CD4-positive, alpha-beta memory T cell (primary cell): ENCODE measurements at regions not wholly inside any gene's neighbourhood (a gene's known extent, or its start where the extent isn't known, plus 50 kb on each side); places are given as distances from the start of the nearest gene placed in this dataset.

Experiments
- CTCF ChIA-PET: fragments of 350-600 bp; sonication (Branson Sonifier 250); formaldehyde crosslinking; loops from one replicate; lab custom pipeline; 2021; ENCODE audit warnings: inconsistent platforms; ENCODE audit not compliant: partially characterized antibody; lab: Charles Lee
- POLR2A ChIA-PET: fragments of 350-600 bp; sonication (Branson Sonifier 250); formaldehyde crosslinking; loops from one replicate; lab custom pipeline; 2021; ENCODE audit not compliant: partially characterized antibody; lab: Charles Lee
- DNase-seq, 5 donors: peaks; one replicate each; pipeline versions ENCODE4 v3.0.0 to v3.0.0-alpha.2; 2020 to 2022; ENCODE audit warnings: mixed read lengths in 1 of 5
- H3K27ac ChIP-seq: one replicate; pipeline ENCODE4 v1.7.0; 2013; ENCODE audit warnings: low read depth, low read length
- H3K27me3 ChIP-seq: 2 replicates; pipeline ENCODE4 v1.7.0; 2013; ENCODE audit warnings: mild to moderate bottlenecking, low read length, moderate library complexity; ENCODE audit not compliant: insufficient read depth
- H3K36me3 ChIP-seq: 2 replicates; pipeline ENCODE4 v1.7.0; 2013; ENCODE audit warnings: mild to moderate bottlenecking, low read length, moderate library complexity; ENCODE audit not compliant: insufficient read depth
- H3K4me1 ChIP-seq: 2 replicates; pipeline ENCODE4 v1.7.0; 2013; ENCODE audit warnings: mild to moderate bottlenecking, low read length, moderate library complexity; ENCODE audit not compliant: insufficient read depth
- H3K4me3 ChIP-seq, 2 donors: one replicate each; pipeline ENCODE4 v1.7.0; 2013; ENCODE audit warnings: low read length in 2 of 2, mild to moderate bottlenecking in 1 of 2
- H3K9me3 ChIP-seq, 2 donors: one replicate each; pipeline ENCODE4 v1.7.0; 2013; ENCODE audit warnings: low read length in 2 of 2, control low read depth in 1 of 2; ENCODE audit not compliant: control insufficient read depth in 1 of 2
- H3K27ac Mint-ChIP-seq, 7 donors: one replicate each; pipeline ENCODE4 v1.8.0; 2020 to 2021; ENCODE audit warnings: mixed read lengths in 7 of 7, mild to moderate bottlenecking in 6 of 7, inconsistent platforms in 3 of 7, moderate library complexity in 3 of 7
- H3K27me3 Mint-ChIP-seq, 2 donors: one replicate each; pipeline ENCODE4 v1.8.0; 2020 to 2021; ENCODE audit warnings: mixed read lengths in 2 of 2
- H3K36me3 Mint-ChIP-seq, 2 donors: one replicate each; pipeline ENCODE4 v1.8.0; 2020 to 2021; ENCODE audit warnings: mixed read lengths in 2 of 2, inconsistent platforms in 1 of 2, mild to moderate bottlenecking in 1 of 2
- H3K4me1 Mint-ChIP-seq, 4 donors: one replicate each; pipeline ENCODE4 v1.8.0; 2020 to 2021; ENCODE audit warnings: mixed read lengths in 4 of 4, mild to moderate bottlenecking in 1 of 4
- H3K4me3 Mint-ChIP-seq, 8 donors: one replicate each; pipeline ENCODE4 v1.8.0; 2020 to 2021; ENCODE audit warnings: mixed read lengths in 8 of 8, mild to moderate bottlenecking in 7 of 8, moderate library complexity in 6 of 8, inconsistent platforms in 3 of 8
- H3K9me3 Mint-ChIP-seq, 8 donors: one replicate each; pipeline ENCODE4 v1.8.0; 2020 to 2021; ENCODE audit warnings: mixed read lengths in 8 of 8, mild to moderate bottlenecking in 5 of 8, inconsistent platforms in 3 of 8, moderate library complexity in 1 of 8
- intact Hi-C: fragments of 100-400 bp; cut with micrococcal nuclease; formaldehyde crosslinking; loops from one replicate; pipeline ENCODE4 v1.15.1; 2023

DNA sequence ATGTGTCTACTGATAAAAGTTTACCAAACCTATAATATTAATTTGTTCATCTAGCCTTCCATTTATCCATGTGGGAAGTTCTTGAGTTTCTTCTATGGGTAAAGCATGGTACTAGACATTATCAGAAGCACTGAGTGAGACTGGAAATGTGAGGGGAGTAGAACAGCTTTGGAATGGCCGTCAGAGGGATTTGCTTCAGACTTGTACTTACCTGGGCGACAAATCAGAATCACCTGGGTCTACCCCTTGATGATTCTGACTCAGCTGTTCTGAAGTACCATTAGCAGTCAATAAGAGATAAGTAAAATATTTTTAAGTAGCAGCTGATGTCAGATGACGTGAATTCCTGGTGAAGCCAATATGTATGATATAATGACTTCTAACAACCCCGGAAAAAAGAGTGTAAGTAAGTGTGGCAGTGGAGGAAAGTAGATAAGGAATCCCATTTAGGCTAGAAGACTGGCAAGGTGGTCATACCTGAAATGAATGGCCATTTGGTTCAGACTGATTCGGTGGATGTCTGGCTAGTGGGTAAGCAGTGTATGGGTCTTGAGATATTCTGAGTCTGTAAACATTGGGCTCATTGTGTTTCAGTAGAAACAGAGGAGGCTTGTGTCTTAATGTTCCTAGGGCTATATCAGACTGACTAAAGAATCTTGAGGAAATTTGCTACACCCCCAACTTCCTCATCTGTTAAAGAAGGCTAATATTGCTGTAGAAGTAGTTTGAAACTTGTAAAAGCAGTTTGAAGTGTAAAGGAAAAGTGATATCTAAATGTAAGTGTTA is 409.2 kb downstream of the NKX6-1 start:
- POLR2A ChIA-PET: no interaction called here
- CTCF ChIA-PET: interaction anchor here (0.9 kb wide), 1 partner anchor 38 kb away, joined by 3 read pairs; no protein-coding TSS in a partner anchor

DNA sequence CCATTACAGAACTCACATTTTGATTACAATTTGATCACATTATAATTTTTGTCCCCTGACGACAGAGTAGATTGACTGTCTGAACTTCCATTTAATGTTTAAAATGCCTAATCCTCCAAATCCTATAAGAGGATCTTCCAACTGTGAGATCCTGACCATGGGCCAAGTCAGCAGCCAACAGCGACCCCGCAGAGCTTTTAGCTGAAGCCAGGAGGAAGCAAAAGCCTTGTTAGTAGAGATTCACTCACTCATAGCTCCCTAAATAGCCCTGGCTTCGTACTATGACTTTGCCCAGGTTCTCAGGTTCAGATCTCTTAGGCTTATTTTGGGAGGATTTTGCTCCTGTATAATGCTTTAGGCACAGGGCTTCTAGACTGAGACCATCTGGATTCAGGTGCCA is 413.1 kb downstream of the NKX6-1 start:
- no peak overlapping the region for H3K27ac Mint-ChIP-seq
- no peaks in the 10 kb centered on the region for H3K4me1 Mint-ChIP-seq
- no peaks in the 10 kb centered on the region for H3K27me3 ChIP-seq
- no peaks in the 10 kb centered on the region for H3K9me3 ChIP-seq
- no peak overlapping the region for H3K27ac ChIP-seq
- intact Hi-C loops: no loop called here
- peaks cover 0 to 11% (median 0%) of the 10 kb centered on the region in 8 donors for H3K9me3 Mint-ChIP-seq
- no peak overlapping the region for H3K4me3 ChIP-seq
- no peaks in the 10 kb centered on the region for H3K36me3 ChIP-seq
- CTCF ChIA-PET: no interaction called here
- H3K36me3 Mint-ChIP-seq: no peaks in the 10 kb centered on the region
- POLR2A ChIA-PET: no interaction called here
- H3K27me3 Mint-ChIP-seq: no peaks in the 10 kb centered on the region
- no peak for DNase-seq
- no peaks in the 10 kb centered on the region for H3K4me1 ChIP-seq
- no peak overlapping the region for H3K4me3 Mint-ChIP-seq

More for the DNA sequence above, 409.2 kb downstream of the NKX6-1 start:
- no peak overlapping the region for H3K4me3 Mint-ChIP-seq
- peaks cover 0 to 7% (median 0%) of the 10 kb centered on the region in 8 donors for H3K9me3 Mint-ChIP-seq
- H3K27ac Mint-ChIP-seq: no peak overlapping the region
- intact Hi-C loops: no loop called here
- Histone ChIP-seq H3K9me3 (no peaks in the 10 kb centered on the region), H3K4me3 (no peak overlapping the region), H3K27ac (no peak overlapping the region), H3K36me3 (no peaks in the 10 kb centered on the region), H3K27me3 (no peaks in the 10 kb centered on the region), H3K4me1 (no peaks in the 10 kb centered on the region)
- no peaks in the 10 kb centered on the region for H3K27me3 Mint-ChIP-seq
- H3K36me3 Mint-ChIP-seq: no peaks in the 10 kb centered on the region
- no peak for DNase-seq
- H3K4me1 Mint-ChIP-seq: no peaks in the 10 kb centered on the region

DNA sequence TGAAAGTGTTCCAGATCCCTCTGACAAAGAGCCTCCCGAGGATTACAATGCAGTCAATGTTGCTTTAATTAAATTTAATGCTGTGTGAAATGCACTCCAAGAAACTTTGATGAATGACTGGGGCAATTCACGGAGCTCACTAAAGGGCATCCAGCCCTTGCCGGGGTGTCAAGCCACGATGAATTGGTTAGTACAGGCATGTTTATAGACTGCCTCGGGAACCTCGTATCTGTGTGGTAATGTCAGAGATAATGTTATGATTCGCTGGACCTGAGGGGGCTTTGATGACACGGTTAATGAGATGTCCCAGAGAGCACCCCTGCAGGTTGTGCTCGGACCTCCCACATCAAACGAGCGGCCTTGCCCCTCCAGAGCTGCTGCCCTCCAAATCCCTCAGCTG is 428.8 kb downstream of the NKX6-1 start:
- peaks cover 0 to 4% (median 3%) of the 10 kb centered on the region in 8 donors for H3K9me3 Mint-ChIP-seq
- POLR2A ChIA-PET: no interaction called here
- no peaks in the 10 kb centered on the region for H3K27me3 ChIP-seq
- no peak for DNase-seq
- H3K27ac Mint-ChIP-seq: no peak overlapping the region
- no peak overlapping the region for H3K4me3 ChIP-seq
- no peaks in the 10 kb centered on the region for H3K9me3 ChIP-seq
- no peaks in the 10 kb centered on the region for H3K36me3 ChIP-seq
- peaks cover 0 to 1% of the 10 kb centered on the region in 2 donors for H3K27me3 Mint-ChIP-seq
- H3K4me1 ChIP-seq: no peaks in the 10 kb centered on the region
- no peaks in the 10 kb centered on the region for H3K4me1 Mint-ChIP-seq
- H3K27ac ChIP-seq: no peak overlapping the region
- H3K4me3 Mint-ChIP-seq: no peak overlapping the region
- CTCF ChIA-PET: no interaction called here
- no peaks in the 10 kb centered on the region for H3K36me3 Mint-ChIP-seq
- intact Hi-C loops: no loop called here

DNA sequence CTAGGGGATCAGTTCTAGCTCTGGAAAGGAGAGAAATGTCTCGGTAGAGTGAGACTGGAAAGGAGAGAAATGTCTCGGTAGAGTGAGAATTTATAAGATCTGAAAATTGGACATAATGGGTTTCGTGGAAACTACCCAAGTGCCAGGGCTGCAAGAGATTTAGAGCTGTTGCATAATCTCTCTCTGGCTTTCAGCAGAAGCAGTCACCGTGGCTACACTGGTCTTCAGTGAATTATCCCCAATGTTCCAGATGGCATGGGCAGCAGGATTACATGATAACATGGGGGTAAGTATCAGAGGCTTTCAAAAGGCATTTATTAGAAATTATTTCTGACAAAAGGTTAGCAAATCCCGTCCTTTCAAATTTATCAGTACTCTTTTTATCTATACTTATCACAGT is 435.5 kb downstream of the NKX6-1 start:
- no peaks in the 10 kb centered on the region for H3K36me3 ChIP-seq
- H3K27ac ChIP-seq: no peak overlapping the region
- no peak overlapping the region for H3K27ac Mint-ChIP-seq
- no peaks in the 10 kb centered on the region for H3K4me1 ChIP-seq
- H3K9me3 ChIP-seq: no peaks in the 10 kb centered on the region
- no peak overlapping the region for H3K4me3 Mint-ChIP-seq
- no peaks in the 10 kb centered on the region for H3K36me3 Mint-ChIP-seq
- no peaks in the 10 kb centered on the region for H3K27me3 ChIP-seq
- H3K4me1 Mint-ChIP-seq: no peaks in the 10 kb centered on the region
- ChIA-PET CTCF (no interaction called here), POLR2A (no interaction called here)
- peaks cover 0 to 8% (median 0%) of the 10 kb centered on the region in 8 donors for H3K9me3 Mint-ChIP-seq
- no peak for DNase-seq
- peaks cover 0 to 1% of the 10 kb centered on the region in 2 donors for H3K27me3 Mint-ChIP-seq
- intact Hi-C loops: no loop called here
- no peak overlapping the region for H3K4me3 ChIP-seq

DNA sequence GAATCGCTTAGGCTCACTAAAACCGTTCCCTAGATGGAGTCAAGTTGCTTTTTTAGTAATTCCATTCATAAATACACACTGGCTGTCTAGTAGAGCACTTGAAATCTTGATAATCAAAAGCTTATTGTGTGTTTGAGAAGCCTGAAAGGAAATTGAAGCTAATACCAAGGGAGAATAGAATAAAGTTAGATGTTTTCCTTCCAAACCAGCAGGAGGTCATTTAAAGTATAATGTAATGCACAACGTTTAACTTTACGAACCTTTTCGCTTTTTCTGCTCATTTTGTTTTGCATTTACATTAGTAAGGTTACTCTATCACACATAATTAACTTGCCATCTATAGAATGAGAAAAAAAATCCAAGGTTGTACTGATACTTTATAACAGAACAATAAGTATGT is 440.9 kb downstream of the NKX6-1 start:
- Histone ChIP-seq H3K27me3 (no peaks in the 10 kb centered on the region), H3K4me1 (no peaks in the 10 kb centered on the region), H3K36me3 (no peaks in the 10 kb centered on the region), H3K4me3 (no peak overlapping the region), H3K9me3 (no peaks in the 10 kb centered on the region), H3K27ac (no peak overlapping the region)
- CTCF ChIA-PET: no interaction called here
- DNase-seq: no peak
- Mint-ChIP-seq H3K36me3 (no peaks in the 10 kb centered on the region), H3K4me3 (no peak overlapping the region), H3K9me3 (peaks cover 0 to 8% (median 0%) of the 10 kb centered on the region in 8 donors), H3K27me3 (peaks cover 1 to 2% of the 10 kb centered on the region in 2 donors), H3K4me1 (no peaks in the 10 kb centered on the region), H3K27ac (no peak overlapping the region)
- intact Hi-C loops: no loop called here
- POLR2A ChIA-PET: no interaction called here

DNA sequence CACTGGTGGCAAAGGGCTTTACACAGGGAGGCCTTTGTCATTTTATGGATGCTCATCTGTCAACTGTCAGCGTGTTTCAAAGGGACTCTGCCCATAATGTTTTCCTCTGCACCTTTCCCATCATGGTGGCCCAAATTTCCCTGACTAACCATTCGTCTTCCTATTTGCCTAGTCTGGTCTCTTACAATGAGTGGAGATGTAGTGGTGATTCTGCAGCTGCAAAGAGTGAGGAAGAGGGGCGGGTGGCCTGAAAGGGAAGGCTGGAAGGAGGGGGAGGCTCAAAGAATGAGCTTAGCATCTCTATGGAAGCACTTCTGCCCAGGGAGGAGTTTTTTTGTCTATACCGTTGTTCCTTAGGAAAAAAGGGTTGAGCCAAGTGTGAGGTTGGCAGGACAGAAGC is 447.5 kb downstream of the NKX6-1 start:
- H3K27me3 Mint-ChIP-seq: peaks cover 0 to 1% of the 10 kb centered on the region in 2 donors
- H3K36me3 Mint-ChIP-seq: no peaks in the 10 kb centered on the region
- H3K27ac Mint-ChIP-seq: no peak overlapping the region
- Histone ChIP-seq H3K4me3 (no peak overlapping the region), H3K27ac (no peak overlapping the region), H3K9me3 (no peaks in the 10 kb centered on the region), H3K36me3 (no peaks in the 10 kb centered on the region), H3K27me3 (no peaks in the 10 kb centered on the region), H3K4me1 (no peaks in the 10 kb centered on the region)
- ChIA-PET POLR2A (no interaction called here), CTCF (interaction anchor here (1.1 kb wide), 1 partner anchor 38 kb away, joined by 3 read pairs; no protein-coding TSS in a partner anchor)
- intact Hi-C loops: no loop called here
- H3K9me3 Mint-ChIP-seq: peaks cover 0 to 6% (median 1%) of the 10 kb centered on the region in 8 donors
- DNase-seq: no peak
- peaks cover 0 to 2% (median 0%) of the 10 kb centered on the region in 4 donors for H3K4me1 Mint-ChIP-seq
- H3K4me3 Mint-ChIP-seq: no peak overlapping the region

DNA sequence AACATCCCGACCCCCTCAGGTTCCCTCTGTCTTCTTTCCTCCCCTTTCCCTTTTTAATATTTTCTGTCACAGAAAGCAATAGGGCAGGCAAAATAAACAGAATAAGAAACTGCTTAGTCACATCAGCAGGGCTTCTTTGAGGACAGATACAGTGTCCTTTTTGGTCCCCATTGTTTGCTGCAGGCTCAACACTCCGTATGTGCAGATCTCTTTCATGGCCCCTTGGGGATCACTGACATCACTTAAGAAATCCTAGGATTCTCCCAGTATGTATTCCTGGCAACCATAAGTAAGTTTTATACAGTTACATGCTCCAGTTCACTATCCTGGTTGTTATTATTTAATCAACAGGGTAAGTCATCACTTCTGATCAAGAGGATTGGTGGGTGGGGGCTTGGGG is 448.0 kb downstream of the NKX6-1 start:
- peaks cover 0 to 6% (median 1%) of the 10 kb centered on the region in 8 donors for H3K9me3 Mint-ChIP-seq

More for the DNA sequence above, 448.0 kb downstream of the NKX6-1 start:
- no peaks in the 10 kb centered on the region for H3K36me3 ChIP-seq
- no peak overlapping the region for H3K27ac ChIP-seq
- H3K9me3 ChIP-seq: no peaks in the 10 kb centered on the region
- no peaks in the 10 kb centered on the region for H3K27me3 ChIP-seq
- ChIA-PET CTCF (no interaction called here), POLR2A (no interaction called here)
- no peak overlapping the region for H3K4me3 ChIP-seq
- H3K36me3 Mint-ChIP-seq: no peaks in the 10 kb centered on the region
- H3K27me3 Mint-ChIP-seq: no peaks in the 10 kb centered on the region
- no peak for DNase-seq
- H3K4me1 ChIP-seq: no peaks in the 10 kb centered on the region
- H3K4me3 Mint-ChIP-seq: no peak overlapping the region
- intact Hi-C loops: no loop called here
- no peak overlapping the region for H3K27ac Mint-ChIP-seq
- H3K4me1 Mint-ChIP-seq: peaks cover 0 to 2% (median 0%) of the 10 kb centered on the region in 4 donors
